Suprapubic skin (tissue), 3 donors: ENCODE measurements at regions not wholly inside any gene's neighbourhood (a gene's known extent, or its start where the extent isn't known, plus 50 kb on each side); places are given as distances from the start of the nearest gene placed in this dataset.

Source experiments
- CTCF ChIP-seq, 2 donors: fragments of 200-600 bp in 1 of 2; fragments of 450-650 bp in 1 of 2; sonication (generic) in 1 of 2; IDR thresholded peaks; one replicate each; pipeline ENCODE4 v1.5.1; 2016 to 2019; ENCODE audit warnings: antibody characterized with exemption in 2 of 2, mild to moderate bottlenecking in 1 of 2, moderate library complexity in 1 of 2
- EP300 ChIP-seq: sonication (generic); formaldehyde crosslinking; IDR thresholded peaks from one replicate; pipeline ENCODE4 v1.6.1; 2017; ENCODE audit warnings: antibody characterized with exemption
- POLR2A ChIP-seq, 2 donors: fragments of 450-650 bp; IDR thresholded peaks; one replicate each; pipeline ENCODE4 v1.6.1; 2017; ENCODE audit warnings: antibody characterized with exemption in 2 of 2, mild to moderate bottlenecking in 2 of 2, moderate library complexity in 2 of 2

- TF ChIP-seq CTCF (IDR thresholded peaks at IDR 0.05) (no peak), POLR2A (IDR thresholded peaks at IDR 0.05) (no peak), EP300 (no peak)
These were observed 69.4 kb downstream of the RGS2 start for GRCh38 chr1:192878249-192878648.
